ENCODE measurements at regions not wholly inside any gene's neighbourhood (a gene's known extent, or its start where the extent isn't known, plus 50 kb on each side); places are given as distances from the start of the nearest gene placed in this dataset.

DNA sequence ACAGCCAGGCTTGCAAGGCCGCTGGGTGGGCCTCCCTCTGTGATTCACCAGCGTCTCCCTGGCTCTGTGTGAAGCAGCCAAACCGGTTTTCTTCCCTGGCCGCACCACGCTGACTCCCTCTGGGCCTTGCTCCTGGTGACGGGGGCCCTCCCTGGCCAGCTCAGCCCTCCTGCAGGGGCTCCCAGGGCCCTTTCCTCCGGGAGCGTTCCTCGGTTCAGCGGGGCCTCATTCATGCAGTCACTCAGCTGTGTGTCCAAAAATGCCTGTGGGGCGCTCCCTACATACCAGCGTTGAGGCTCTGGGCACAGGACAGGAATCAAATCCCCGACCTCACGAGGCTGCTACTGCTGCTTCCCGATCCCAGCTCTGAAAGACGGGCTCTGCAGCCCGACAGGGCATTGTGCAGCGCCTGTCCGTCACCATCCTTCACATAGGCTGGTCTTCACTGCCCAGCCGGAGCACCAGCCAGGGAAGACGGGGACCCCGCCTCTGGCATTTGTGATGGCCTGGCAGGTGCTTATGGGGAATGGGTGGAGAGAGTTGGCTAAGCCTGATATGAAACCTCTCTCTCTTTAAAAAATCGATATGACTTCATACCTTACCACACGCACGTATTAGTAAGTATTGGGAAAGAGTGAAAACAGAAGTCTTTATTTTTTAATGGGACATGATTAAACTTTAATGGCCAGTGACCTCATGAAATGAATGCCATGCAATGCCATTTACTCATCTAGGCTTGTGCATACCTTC is 110.0 kb upstream of the SHH start:
- TF ChIP-seq, protein P1, sequence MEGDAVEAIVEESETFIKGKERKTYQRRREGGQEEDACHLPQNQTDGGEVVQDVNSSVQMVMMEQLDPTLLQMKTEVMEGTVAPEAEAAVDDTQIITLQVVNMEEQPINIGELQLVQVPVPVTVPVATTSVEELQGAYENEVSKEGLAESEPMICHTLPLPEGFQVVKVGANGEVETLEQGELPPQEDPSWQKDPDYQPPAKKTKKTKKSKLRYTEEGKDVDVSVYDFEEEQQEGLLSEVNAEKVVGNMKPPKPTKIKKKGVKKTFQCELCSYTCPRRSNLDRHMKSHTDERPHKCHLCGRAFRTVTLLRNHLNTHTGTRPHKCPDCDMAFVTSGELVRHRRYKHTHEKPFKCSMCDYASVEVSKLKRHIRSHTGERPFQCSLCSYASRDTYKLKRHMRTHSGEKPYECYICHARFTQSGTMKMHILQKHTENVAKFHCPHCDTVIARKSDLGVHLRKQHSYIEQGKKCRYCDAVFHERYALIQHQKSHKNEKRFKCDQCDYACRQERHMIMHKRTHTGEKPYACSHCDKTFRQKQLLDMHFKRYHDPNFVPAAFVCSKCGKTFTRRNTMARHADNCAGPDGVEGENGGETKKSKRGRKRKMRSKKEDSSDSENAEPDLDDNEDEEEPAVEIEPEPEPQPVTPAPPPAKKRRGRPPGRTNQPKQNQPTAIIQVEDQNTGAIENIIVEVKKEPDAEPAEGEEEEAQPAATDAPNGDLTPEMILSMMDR (IDR thresholded peaks at IDR 0.05): no peak
- TF ChIP-seq POLR2A (IDR thresholded peaks at IDR 0.05): no peak
- no peak for TF ChIP-seq POLR2AphosphoS5 (IDR thresholded peaks at IDR 0.05)
- no peak for TF ChIP-seq EP300 (IDR thresholded peaks at IDR 0.05)

All from suprapubic skin (tissue), 4 donors.